Kidney epithelial cell (primary cell): ENCODE measurements at regions not wholly inside any gene's neighbourhood (a gene's known extent, or its start where the extent isn't known, plus 50 kb on each side); places are given as distances from the start of the nearest gene placed in this dataset.

Experiments used
- DNase-seq: peaks from one replicate; pipeline ENCODE4 v3.0.0-alpha.2; 2010; ENCODE audit warnings: low read depth
- H3K27me3 ChIP-seq: 2 replicates; pipeline ENCODE4 v1.6.0; 2011; ENCODE audit warnings: low read length; ENCODE audit not compliant: control insufficient read depth, insufficient read depth
- H3K36me3 ChIP-seq: 2 replicates; pipeline ENCODE4 v1.5.1; 2011; ENCODE audit warnings: low read length; ENCODE audit not compliant: control insufficient read depth, insufficient read depth
- H3K4me3 ChIP-seq: 2 replicates; pipeline ENCODE4 v1.5.1; 2011; ENCODE audit warnings: low read depth, mild to moderate bottlenecking, control low read depth, low read length
- TF ChIP-seq, protein P1 (sequence below): IDR thresholded peaks from 2 replicates; pipeline ENCODE4 v1.5.1; 2011; ENCODE audit warnings: mild to moderate bottlenecking, moderate library complexity, low read length, control low read depth, inconsistent platforms; ENCODE audit not compliant: insufficient read depth, poor library complexity, severe bottlenecking

DNA sequence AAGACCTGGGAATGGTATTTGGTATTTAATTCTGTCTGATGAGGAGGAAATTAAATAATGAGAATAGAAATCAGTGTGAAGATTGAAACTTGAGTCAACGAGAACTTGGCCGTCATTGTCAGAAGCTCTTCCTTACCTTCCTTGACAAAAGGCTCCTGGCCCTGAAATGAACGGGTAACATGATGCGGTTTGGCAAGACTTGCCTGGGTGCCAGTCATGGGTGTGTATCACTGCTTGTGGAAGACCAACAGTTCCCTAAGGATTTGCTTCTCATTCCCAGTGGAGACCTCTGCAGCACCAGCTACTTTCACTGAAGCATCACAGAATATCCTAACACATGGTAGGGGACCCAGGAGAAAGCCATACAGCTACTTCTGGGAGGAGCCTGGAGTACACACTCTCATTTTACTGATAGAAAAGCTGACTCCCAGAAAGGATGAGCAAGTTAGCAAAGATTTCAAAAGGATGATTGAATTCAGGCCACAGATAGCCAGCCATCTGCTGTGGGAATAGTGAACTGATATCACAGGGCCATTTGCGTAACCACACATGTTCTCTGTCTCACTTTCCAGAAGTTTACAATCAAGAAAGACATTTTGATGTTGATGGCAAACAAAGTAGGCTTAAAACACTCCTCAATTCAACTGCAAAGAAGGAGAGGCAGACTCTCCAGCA is 258.1 kb upstream of the SALL1 start:
- TF ChIP-seq, protein P1, sequence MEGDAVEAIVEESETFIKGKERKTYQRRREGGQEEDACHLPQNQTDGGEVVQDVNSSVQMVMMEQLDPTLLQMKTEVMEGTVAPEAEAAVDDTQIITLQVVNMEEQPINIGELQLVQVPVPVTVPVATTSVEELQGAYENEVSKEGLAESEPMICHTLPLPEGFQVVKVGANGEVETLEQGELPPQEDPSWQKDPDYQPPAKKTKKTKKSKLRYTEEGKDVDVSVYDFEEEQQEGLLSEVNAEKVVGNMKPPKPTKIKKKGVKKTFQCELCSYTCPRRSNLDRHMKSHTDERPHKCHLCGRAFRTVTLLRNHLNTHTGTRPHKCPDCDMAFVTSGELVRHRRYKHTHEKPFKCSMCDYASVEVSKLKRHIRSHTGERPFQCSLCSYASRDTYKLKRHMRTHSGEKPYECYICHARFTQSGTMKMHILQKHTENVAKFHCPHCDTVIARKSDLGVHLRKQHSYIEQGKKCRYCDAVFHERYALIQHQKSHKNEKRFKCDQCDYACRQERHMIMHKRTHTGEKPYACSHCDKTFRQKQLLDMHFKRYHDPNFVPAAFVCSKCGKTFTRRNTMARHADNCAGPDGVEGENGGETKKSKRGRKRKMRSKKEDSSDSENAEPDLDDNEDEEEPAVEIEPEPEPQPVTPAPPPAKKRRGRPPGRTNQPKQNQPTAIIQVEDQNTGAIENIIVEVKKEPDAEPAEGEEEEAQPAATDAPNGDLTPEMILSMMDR: no peak
- no peaks in the 10 kb centered on the region for H3K27me3 ChIP-seq
- no peaks in the 10 kb centered on the region for H3K36me3 ChIP-seq
- no peak overlapping the region for H3K4me3 ChIP-seq
- no peak for DNase-seq

DNA sequence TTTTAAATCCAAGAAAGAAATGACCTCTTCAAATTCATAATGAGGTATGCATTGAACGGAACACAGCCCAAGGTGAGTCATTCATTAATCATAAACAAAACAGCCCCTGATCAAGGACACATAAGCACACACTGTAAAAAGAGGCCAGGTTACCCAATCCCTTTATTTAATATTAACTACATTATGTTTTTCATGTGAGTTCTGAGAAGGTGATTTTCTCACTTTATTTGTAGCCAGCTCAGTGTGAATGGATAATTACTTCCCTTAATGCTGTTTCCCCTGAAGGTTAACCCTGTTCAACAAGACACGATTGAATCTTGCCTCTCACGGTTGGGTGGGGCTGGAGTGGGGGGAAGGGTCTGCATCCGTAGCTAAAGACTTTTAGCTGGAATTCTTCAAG is 257.3 kb upstream of the SALL1 start:
- no peak overlapping the region for H3K4me3 ChIP-seq
- H3K36me3 ChIP-seq: no peaks in the 10 kb centered on the region
- DNase-seq: peak; percentile 68
- TF ChIP-seq, protein P1: no peak
- H3K27me3 ChIP-seq: no peaks in the 10 kb centered on the region

DNA sequence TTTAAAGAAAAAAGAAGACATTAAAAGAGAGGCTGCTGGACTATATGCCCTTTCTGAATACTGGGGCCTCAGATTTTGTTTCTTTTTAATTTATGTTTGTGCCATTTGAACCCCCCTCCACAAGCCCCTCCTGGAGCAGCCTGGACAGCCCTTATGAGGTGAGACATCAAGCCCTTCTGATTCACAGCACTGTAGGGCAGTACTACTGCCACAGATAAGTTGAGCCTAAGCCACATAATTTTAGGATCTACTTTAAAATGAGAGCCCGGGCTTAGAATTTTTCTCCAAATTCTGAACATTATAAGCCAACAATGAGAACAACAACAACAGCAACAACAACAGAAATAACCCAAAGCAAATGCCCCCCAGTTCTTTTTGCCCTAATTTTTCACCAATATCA is 256.9 kb upstream of the SALL1 start:
- Histone ChIP-seq H3K27me3 (no peaks in the 10 kb centered on the region), H3K4me3 (no peak overlapping the region), H3K36me3 (no peaks in the 10 kb centered on the region)
- no peak for DNase-seq
- TF ChIP-seq, protein P1: no peak

DNA sequence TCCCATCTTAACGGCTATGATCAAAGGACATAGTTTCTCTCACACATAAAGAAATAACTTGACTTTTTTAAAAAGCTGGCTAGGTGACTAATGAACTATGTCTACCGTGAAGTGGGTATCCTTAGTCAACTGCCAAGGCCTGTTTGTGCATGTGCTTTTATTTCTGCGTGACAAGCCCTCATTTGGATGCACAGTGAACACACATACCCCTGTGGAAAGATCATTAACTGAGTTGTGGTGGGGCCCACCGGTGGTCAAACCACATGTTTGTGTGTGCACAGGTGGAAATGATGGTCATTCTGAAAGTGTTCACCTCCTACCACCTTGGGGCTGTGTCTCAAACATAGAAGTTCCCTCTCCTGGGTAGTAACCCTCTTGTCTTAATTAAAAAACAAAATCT is 256.1 kb upstream of the SALL1 start:
- no peak overlapping the region for H3K4me3 ChIP-seq
- TF ChIP-seq, protein P1: no peak
- peak; percentile 89 for DNase-seq
- no peaks in the 10 kb centered on the region for H3K36me3 ChIP-seq
- H3K27me3 ChIP-seq: no peaks in the 10 kb centered on the region

DNA sequence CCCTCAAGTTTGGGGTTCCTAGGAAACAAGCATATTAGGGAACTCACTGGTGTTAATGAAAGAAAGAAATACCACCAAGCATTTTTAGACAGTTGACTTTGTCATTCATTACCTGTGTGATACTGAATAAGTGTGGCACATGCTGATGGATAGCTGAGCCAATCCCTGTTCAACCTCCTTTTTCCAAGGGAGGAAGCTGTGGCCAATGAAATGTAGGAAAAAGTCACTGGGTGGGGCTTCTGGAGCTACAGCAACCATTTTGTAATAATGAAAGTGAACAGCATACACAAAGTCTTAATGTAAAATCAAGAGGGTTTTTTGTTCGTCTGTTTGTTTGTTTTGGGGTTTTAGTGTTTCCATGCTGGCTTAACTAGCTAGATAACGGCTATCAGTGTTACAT is 254.3 kb upstream of the SALL1 start:
- no peaks in the 10 kb centered on the region for H3K36me3 ChIP-seq
- TF ChIP-seq, protein P1: no peak
- DNase-seq: no peak
- H3K27me3 ChIP-seq: no peaks in the 10 kb centered on the region
- no peak overlapping the region for H3K4me3 ChIP-seq

DNA sequence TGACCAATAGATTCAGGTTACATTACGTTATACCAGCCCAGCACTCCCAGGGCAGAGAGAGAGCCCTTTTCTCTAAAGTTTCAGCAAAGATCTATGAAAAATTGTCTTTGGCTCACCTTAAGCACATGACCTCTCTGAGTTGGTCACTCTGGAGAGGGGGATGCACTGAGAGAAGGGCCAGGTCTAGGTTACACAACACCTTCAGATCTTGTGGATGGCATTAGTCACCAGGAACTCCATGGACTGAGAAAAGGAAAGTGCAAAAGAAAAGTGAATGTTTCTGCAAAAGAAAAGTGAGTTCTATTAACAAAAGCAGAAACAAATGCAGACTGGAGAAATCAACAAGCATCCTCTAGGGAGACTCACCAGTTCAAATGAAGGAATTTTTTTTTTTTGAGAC is 253.3 kb upstream of the SALL1 start:
- no peak for DNase-seq

More for the DNA sequence above, 253.3 kb upstream of the SALL1 start:
- Histone ChIP-seq H3K36me3 (no peaks in the 10 kb centered on the region), H3K4me3 (no peak overlapping the region), H3K27me3 (no peaks in the 10 kb centered on the region)
- TF ChIP-seq, protein P1: no peak
